NCI-H146 (cell line): ENCODE measurements at regions not wholly inside any gene's neighbourhood (a gene's known extent, or its start where the extent isn't known, plus 50 kb on each side); places are given as distances from the start of the nearest gene placed in this dataset.
"Not testable (repeated sequence)": the region's sequence is repeated elsewhere in the genome, so short reads cannot be mapped to it uniquely, and the experiment has no call there.

Experiments used
- DNase-seq: peaks from one replicate; lab custom pipeline; 2025; lab: John Stamatoyannopoulos, UW

GRCh38 chr1:74818241-74818640 is 85.3 kb downstream of the TYW3 start:
- no peak for DNase-seq

DNA sequence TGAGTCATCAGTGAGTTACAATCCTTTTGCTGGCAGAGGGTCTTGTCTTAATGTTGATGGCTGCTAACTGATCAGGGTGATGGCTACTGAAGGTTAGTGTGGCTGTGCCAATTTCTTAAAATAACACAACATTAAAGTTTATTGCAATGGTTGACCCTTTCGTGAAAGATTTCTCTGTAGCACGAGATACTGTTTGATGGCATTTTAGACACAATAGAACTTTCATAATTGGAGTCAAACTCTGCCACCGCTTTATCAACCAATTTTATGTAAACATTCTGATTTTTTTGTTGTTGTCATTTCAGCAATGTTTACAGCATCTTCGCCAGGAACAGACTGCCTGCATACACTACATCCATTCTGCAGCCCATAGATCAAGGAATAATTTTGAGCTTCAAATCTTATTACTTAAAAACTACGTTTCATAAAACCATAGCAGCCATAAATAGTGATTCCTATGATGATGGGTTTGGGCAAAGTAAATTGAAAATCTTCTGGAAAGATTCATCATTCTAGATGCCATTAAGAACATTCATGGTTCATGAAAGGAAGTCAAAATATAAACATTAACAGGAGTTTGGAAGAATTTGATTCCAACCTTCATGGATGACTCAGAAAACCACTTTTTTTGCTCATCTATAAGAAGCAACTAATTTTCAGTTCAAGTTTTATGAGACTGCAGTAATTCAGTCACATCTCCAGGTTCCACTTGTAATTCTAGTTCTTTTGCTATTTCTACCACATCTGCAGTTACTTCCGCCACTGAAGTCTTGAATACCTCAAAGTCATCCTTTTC is 85.9 kb downstream of the TYW3 start:
- no peak for DNase-seq

DNA sequence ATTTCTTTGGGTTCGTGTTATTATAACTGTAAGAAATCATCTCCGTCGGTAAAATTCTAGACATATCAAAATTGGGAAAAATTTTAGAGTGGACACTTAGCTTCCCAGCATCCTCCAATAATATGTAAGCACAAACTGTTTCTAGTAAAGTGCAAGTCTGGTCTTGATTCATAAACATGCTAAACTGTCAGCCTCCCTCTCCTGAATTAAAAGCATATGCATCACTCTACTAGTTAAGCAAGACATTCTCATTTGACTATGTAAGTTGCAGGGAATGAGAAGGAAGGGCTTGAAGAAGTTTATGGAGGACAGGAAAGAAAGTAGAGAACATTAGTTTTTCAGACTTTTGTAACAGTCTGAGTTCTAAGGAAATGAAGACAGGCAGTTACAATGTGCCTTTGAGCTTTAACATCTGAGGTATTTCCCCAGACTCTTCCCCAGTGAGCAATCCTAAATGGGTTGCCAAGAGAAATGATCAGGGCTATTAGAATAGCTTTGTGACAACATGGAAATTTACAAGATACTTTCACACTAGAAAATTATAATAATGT is 90.0 kb downstream of the TYW3 start:
- no peak for DNase-seq

- no peak for DNase-seq
Observed at GRCh38 chr1:74824497-74825107, 91.7 kb downstream of the TYW3 start.

- DNase-seq: no peak
Observed at GRCh38 chr1:74830766-74831165, 97.8 kb downstream of the TYW3 start.

- DNase-seq: no peak
Observed at GRCh38 chr1:74834261-74834660, 101.3 kb downstream of the TYW3 start.

DNA sequence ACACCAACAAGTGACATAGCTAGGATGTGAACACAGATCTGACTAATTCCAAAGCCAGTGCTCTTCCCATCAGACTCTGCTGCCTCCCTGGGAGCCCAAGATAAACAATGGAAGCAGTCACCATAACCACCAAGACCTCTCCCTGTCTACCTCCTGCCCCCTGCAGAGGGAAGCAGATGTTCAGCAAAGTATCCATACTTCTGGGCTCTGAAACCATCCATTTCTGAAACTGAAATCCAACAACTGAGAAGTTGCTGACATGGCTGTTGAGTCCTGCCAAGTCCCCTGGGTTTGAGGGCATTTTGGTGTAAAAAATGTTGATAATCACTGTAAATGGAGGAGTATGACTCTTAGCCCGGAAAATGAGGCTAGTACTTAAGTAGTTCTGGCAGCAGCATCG is 102.1 kb downstream of the TYW3 start:
- DNase-seq: no peak

GRCh38 chr1:74842726-74843125 is 109.8 kb downstream of the TYW3 start:
- no peak for DNase-seq

- DNase-seq: no peak
Observed at GRCh38 chr1:74847715-74848114, 114.8 kb downstream of the TYW3 start.

DNA sequence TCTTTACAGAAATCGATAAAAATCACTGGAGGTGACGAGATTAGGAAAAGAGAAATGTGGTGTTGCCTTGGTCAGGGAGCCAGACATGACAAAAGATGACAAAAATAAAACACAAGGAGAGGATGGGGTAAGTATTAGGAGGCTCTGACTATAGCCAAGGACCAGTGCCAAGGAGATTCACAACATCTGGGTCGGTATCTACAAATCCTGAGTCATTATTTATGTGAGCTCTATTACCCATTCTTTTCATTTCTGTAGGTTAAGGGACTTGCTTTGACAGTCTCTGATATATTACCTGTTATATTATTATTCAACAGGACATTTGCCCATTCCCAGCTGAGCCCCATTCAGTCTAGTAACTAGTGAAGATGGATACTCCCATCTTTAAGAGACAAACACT is 120.8 kb downstream of the TYW3 start:
- no peak for DNase-seq

- no peak for DNase-seq
Observed at GRCh38 chr1:74856174-74856573, 123.2 kb downstream of the TYW3 start.

- DNase-seq: no peak
Observed at GRCh38 chr1:74857676-74858075, 124.7 kb downstream of the TYW3 start.

- no peak for DNase-seq
Observed at GRCh38 chr1:74858136-74858535, 125.2 kb downstream of the TYW3 start.

DNA sequence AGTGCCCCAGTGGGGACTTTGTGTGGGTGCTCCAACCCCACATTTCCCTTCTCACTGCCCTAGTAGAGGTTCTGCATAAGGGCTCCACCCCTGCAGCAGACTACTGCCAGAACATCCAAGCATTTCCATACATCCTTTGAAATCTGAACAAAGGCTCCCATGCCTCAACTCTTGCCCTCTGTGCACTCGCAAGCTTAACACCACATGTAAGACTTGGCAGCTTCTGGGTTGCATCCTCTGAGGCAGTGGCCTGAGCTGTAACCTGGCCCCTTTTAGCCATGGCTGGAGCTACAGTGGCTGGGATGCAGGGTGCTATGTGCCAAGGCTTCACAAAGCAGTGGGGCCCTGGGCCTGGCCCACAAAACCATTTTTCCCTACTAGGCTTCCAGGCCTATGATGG is 128.9 kb downstream of the TYW3 start:
- DNase-seq: no peak

DNA sequence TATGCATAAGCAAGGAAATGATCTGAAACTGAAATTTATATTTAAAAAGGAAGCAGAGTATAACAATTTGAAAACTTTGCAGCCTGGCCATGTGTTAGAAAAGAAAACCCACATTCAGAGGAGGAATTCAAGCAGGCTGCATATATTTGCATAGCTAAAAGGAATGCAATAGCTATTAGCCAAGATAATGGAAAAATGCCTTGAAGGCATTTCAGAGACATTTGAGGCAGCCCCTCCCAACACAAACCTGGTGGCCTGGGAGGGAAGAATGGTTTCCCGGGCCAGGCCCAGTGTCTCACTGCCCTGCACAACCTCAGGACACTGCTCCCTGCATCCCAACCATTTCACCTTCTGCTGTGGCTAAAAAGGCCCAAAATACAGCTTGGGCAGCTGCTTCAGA is 136.8 kb downstream of the TYW3 start:
- DNase-seq: no peak

DNA sequence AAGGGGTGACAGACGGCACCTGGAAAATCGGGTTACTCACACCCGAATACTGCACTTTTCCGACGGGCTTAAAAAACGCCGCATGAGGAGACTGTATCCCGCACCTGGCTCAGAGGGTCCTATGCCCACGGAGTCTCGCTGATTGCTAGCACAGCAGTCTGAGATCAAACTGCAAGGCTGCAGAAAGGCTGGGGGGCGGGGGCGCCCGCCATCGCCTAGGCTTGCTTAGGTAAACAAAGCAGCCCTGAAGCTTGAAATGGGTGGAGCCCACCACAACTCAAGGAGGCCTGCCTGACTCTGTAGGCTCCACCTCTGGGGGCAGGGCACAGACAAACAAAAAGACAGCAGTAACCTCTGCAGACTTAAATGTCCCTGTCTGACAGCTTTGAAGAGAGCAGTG is 144.4 kb downstream of the TYW3 start:
- not testable (repeated sequence) for DNase-seq

DNA sequence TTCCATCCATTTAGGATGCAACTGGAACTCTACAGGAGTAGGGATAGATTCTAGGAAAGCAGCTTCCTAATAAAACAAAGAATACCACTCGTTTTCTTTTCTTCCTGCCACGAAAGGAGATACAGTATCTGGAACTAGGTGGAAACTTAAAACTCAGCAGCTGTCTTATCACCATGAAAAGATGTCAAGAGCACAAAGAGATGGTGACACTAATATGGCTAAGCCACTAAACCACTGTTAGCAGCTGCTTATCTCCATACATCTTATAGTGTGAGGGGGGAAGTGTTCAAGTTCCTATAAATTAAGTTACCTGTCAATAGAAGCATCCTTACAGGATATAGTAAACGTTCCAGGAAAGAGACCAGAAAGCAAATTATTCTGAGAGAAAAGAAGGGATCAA is 162.5 kb downstream of the TYW3 start:
- DNase-seq: no peak

- DNase-seq: no peak
Observed at GRCh38 chr1:74908131-74908530, 175.2 kb downstream of the TYW3 start.

DNA sequence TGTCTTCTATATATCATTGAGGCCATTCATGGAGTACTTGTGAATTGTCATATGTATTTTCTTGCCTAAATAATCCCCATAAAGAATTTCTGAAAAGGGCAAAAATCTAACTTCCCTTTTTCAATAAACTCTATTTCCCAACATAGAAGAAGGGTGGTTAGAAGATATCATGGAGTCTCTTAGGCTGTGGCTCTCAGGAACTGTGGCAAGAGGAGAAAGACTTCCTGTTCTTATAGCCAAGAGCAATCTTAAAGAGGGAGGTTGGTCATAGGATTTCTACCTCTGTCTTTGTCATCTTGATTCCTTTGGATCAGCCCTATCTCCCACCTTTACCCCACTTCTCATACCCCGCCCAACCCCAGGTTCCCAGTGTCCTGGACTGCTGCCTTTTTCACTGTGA is 175.8 kb downstream of the TYW3 start:
- no peak for DNase-seq

DNA sequence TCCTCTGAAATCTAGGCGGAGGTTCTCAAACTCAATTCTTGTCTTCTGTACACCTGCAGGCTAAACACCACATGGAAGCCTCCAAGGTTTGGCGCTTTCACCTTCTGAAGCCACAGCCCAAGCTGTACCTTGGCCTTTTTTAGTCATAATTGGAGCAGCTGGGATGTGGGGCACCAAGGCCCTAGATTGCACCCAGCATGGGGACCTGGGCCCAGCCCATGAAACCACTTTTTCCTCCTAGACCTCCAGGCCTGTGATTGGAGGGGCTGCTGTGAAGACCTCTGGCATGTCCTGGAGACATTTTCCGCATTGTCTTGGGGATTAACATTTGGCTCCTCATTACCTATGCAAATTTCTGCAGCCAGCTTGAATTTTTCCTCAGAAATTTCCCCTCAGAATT is 181.0 kb downstream of the TYW3 start:
- DNase-seq: no peak

DNA sequence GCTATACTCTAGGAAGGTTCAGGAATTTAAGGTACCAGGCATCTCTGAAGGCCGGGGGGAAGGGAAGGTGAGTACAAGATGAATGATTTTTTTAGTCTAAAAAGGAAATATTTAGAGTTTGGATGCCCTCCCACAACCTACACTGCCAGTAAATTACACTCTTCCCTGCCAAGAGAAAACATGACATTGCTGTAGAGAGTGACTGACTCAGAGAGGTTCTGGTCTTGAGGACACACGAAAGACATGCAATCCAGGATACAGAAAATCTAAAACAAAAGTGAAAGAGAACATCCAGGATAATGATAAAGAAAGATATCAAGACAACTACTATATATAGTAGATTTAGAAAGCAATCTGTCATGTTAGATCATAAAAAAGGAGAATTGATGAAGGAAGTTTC is 200.5 kb downstream of the TYW3 start:
- DNase-seq: no peak

- DNase-seq: no peak
Observed at GRCh38 chr1:74935446-74935845, 198.7 kb upstream of the LHX8 start.

DNA sequence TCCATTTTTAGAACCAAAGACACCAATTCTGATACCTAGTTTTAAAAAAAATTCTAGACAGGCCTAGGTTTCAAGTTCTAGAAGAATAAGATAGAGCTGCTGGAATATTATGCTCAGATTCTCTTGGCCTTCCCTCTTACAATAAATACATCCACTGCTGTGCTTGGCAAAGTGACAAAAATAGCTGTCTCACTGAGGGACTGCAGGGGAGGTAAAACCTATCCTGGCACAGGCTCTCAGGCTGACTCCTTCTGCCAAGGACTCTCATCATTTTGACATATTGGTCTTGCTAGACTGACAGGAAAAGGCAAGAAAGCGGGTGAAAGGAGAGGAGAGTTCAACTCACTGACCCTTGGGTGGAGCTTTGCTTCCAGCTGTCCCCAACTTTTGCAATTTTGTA is 197.0 kb upstream of the LHX8 start:
- no peak for DNase-seq

- no peak for DNase-seq
Observed at GRCh38 chr1:74943046-74943445, 191.1 kb upstream of the LHX8 start.
